HFFc6 (cell line): ENCODE measurements at regions not wholly inside any gene's neighbourhood (a gene's known extent, or its start where the extent isn't known, plus 50 kb on each side); places are given as distances from the start of the nearest gene placed in this dataset.

Experiments
- DNase-seq: peaks from one replicate; pipeline ENCODE4 v3.0.0-alpha.2; 2018
- H3K27ac Mint-ChIP-seq: 2 replicates; pipeline ENCODE4 v1.8.0; 2020; ENCODE audit warnings: mild to moderate bottlenecking, mixed read lengths
- H3K27me3 Mint-ChIP-seq: 2 replicates; pipeline ENCODE4 v1.8.0; 2021; ENCODE audit warnings: mild to moderate bottlenecking, moderate library complexity, mixed read lengths; ENCODE audit not compliant: insufficient read depth
- H3K36me3 Mint-ChIP-seq: 2 replicates; pipeline ENCODE4 v1.8.0; 2021; ENCODE audit warnings: low read depth, mixed read lengths
- H3K4me1 Mint-ChIP-seq: 2 replicates; pipeline ENCODE4 v1.8.0; 2020; ENCODE audit warnings: low read depth, mixed read lengths
- H3K4me3 Mint-ChIP-seq: 2 replicates; pipeline ENCODE4 v1.8.0; 2020; ENCODE audit warnings: mild to moderate bottlenecking, moderate library complexity, mixed read lengths
- H3K9me3 Mint-ChIP-seq: 2 replicates; pipeline ENCODE4 v1.8.0; 2020; ENCODE audit warnings: mild to moderate bottlenecking, mixed read lengths
- CTCF ChIP-seq: fragments of 200-600 bp; sonication (generic); IDR thresholded peaks from 2 replicates; pipeline ENCODE4 v1.5.0; 2021; ENCODE audit warnings: antibody characterized with exemption, mild to moderate bottlenecking

- TF ChIP-seq CTCF, result no peak
- Mint-ChIP-seq H3K4me3 (no peak overlapping the region), H3K36me3 (no peaks in the 10 kb centered on the region), H3K27ac (no peak overlapping the region; the same call in 1 of the 2 replicates), H3K9me3 (no peaks in the 10 kb centered on the region), H3K4me1 (peaks cover 36% of the 10 kb centered on the region), H3K27me3 (no peaks in the 10 kb centered on the region; the same call in 1 of the 2 replicates)
- DNase-seq, result no peak
Measured at GRCh38 chrX:13248867-13249486, 70.9 kb downstream of the ATXN3L start.

GRCh38 chrX:13239272-13239671, 80.6 kb downstream of the ATXN3L start:
- DNase-seq, result no peak
- no peak overlapping the region for H3K27ac Mint-ChIP-seq
- no peaks in the 10 kb centered on the region for H3K27me3 Mint-ChIP-seq
- no peak overlapping the region for H3K4me3 Mint-ChIP-seq
- no peaks in the 10 kb centered on the region for H3K4me1 Mint-ChIP-seq
- TF ChIP-seq CTCF, result no peak
- H3K9me3 Mint-ChIP-seq, result no peaks in the 10 kb centered on the region
- no peaks in the 10 kb centered on the region for H3K36me3 Mint-ChIP-seq

GRCh38 chrX:13235930-13236329, 83.9 kb downstream of the ATXN3L start:
- no peak overlapping the region for H3K4me3 Mint-ChIP-seq
- H3K27ac Mint-ChIP-seq, result no peak overlapping the region
- no peaks in the 10 kb centered on the region for H3K27me3 Mint-ChIP-seq
- H3K4me1 Mint-ChIP-seq, result no peaks in the 10 kb centered on the region
- DNase-seq, result no peak
- no peaks in the 10 kb centered on the region for H3K36me3 Mint-ChIP-seq
- TF ChIP-seq CTCF, result no peak
- no peaks in the 10 kb centered on the region for H3K9me3 Mint-ChIP-seq

GRCh38 chrX:13232484-13232883, 87.4 kb downstream of the ATXN3L start:
- no peaks in the 10 kb centered on the region for H3K27me3 Mint-ChIP-seq
- no peak for DNase-seq
- H3K9me3 Mint-ChIP-seq, result no peaks in the 10 kb centered on the region
- TF ChIP-seq CTCF, result no peak
- no peak overlapping the region for H3K4me3 Mint-ChIP-seq
- H3K4me1 Mint-ChIP-seq, result no peaks in the 10 kb centered on the region
- H3K27ac Mint-ChIP-seq, result no peak overlapping the region
- no peaks in the 10 kb centered on the region for H3K36me3 Mint-ChIP-seq

- Mint-ChIP-seq H3K27ac (no peak overlapping the region), H3K27me3 (no peaks in the 10 kb centered on the region), H3K36me3 (peaks cover 5% of the 10 kb centered on the region; the same call in 1 of the 2 replicates), H3K4me3 (no peak overlapping the region), H3K9me3 (no peaks in the 10 kb centered on the region), H3K4me1 (peaks cover 33% of the 10 kb centered on the region)
- DNase-seq, result no peak
- TF ChIP-seq CTCF, result no peak
Measured at GRCh38 chrX:13226214-13226613, 93.6 kb downstream of the ATXN3L start.
